Kidney (tissue), 13 donors: ENCODE measurements at regions not wholly inside any gene's neighbourhood (a gene's known extent, or its start where the extent isn't known, plus 50 kb on each side); places are given as distances from the start of the nearest gene placed in this dataset.

ENCODE experiments used
- DNase-seq, 5 donors: peaks; one replicate each; pipeline ENCODE4 v3.0.0-alpha.2; 2013 to 2020
- FAIRE-seq: peaks from 2 replicates; lab custom pipeline; 2012; peaks lifted over from hg19 to GRCh38; lab: Jason Lieb, UNC
- H3K27ac ChIP-seq, 2 donors: one replicate each; pipeline ENCODE4 v1.7.0; 2013; ENCODE audit warnings: low read depth in 2 of 2, low read length in 2 of 2, inconsistent platforms in 1 of 2
- H3K27me3 ChIP-seq: one replicate; pipeline ENCODE4 v1.7.1; 2013; ENCODE audit warnings: low read length, inconsistent platforms; ENCODE audit not compliant: control insufficient read depth, insufficient read depth
- H3K36me3 ChIP-seq, 3 donors: one replicate each; pipeline versions ENCODE4 v1.7.0 to v1.7.1; 2013; ENCODE audit warnings: low read length in 3 of 3, control low read depth in 1 of 3, inconsistent platforms in 1 of 3; ENCODE audit not compliant: insufficient read depth in 3 of 3, control insufficient read depth in 2 of 3
- H3K4me1 ChIP-seq, 3 donors: one replicate each; pipeline versions ENCODE4 v1.7.0 to v1.7.1; 2013; ENCODE audit warnings: low read length in 3 of 3, inconsistent platforms in 1 of 3, low read depth in 1 of 3; ENCODE audit not compliant: control insufficient read depth in 2 of 3, insufficient read depth in 2 of 3
- H3K4me3 ChIP-seq, 3 donors: one replicate each; pipeline versions ENCODE4 v1.7.0 to v1.8.1; 2013; ENCODE audit warnings: low read length in 3 of 3, control low read depth in 1 of 3, inconsistent platforms in 1 of 3
- H3K9ac ChIP-seq, 3 donors: one replicate each; pipeline versions ENCODE4 v1.7.0 to v1.7.1; 2013; ENCODE audit warnings: low read length in 3 of 3, control low read depth in 1 of 3, inconsistent platforms in 1 of 3
- H3K9me3 ChIP-seq, 3 donors: one replicate each; pipeline versions ENCODE4 v1.7.0 to v1.7.1; 2013; ENCODE audit warnings: low read length in 3 of 3, control low read depth in 1 of 3, inconsistent platforms in 1 of 3; ENCODE audit not compliant: control insufficient read depth in 2 of 3, insufficient read depth in 1 of 3
- CTCF ChIP-seq: IDR thresholded peaks from 3 replicates; pipeline ENCODE4 v1.5.1; 2012; ENCODE audit warnings: mild to moderate bottlenecking, moderate library complexity, borderline replicate concordance; ENCODE audit not compliant: insufficient read depth; ENCODE audit errors: extremely low read depth
- intact Hi-C: fragments of 100-400 bp; cut with DNase I; formaldehyde crosslinking; loops from one replicate; pipeline ENCODE4 v1.11.1; 2022
- donor health status: control.
- donor health status: control.
- donor health status: control.
- donor health status: control.
- donor health status: control.
- donor health status: DM: yes; HTN: yes; CAD: no.
- donor health status: Normal renal cell carcinoma (clear cell type).

GRCh38 chr15:37636736-37637135 is 297.7 kb upstream of the TMCO5A start:
- Histone ChIP-seq H3K9me3 (no peaks in the 10 kb centered on the region), H3K27me3 (no peaks in the 10 kb centered on the region), H3K4me3 (no peak overlapping the region), H3K9ac (no peak overlapping the region), H3K36me3 (no peaks in the 10 kb centered on the region), H3K4me1 (no peaks in the 10 kb centered on the region), H3K27ac (no peak overlapping the region)
- intact Hi-C loops: no loop called here
- DNase-seq (no peak), FAIRE-seq (no peak)
- no peak for TF ChIP-seq CTCF

- FAIRE-seq (no peak), DNase-seq (no peak)
- Histone ChIP-seq H3K4me1 (no peaks in the 10 kb centered on the region), H3K36me3 (no peaks in the 10 kb centered on the region), H3K27me3 (no peaks in the 10 kb centered on the region), H3K9me3 (no peaks in the 10 kb centered on the region), H3K27ac (no peak overlapping the region), H3K9ac (no peak overlapping the region), H3K4me3 (no peak overlapping the region)
- intact Hi-C loops: no loop called here
- no peak for TF ChIP-seq CTCF
Measured at GRCh38 chr15:37638116-37638515, 296.3 kb upstream of the TMCO5A start.

GRCh38 chr15:37638691-37639090 is 295.7 kb upstream of the TMCO5A start:
- DNase-seq: no peak
- intact Hi-C loops: no loop called here
- Histone ChIP-seq H3K9ac (no peak overlapping the region), H3K36me3 (no peaks in the 10 kb centered on the region), H3K4me1 (no peaks in the 10 kb centered on the region), H3K9me3 (no peaks in the 10 kb centered on the region), H3K27me3 (no peaks in the 10 kb centered on the region), H3K27ac (no peak overlapping the region), H3K4me3 (no peak overlapping the region)
- TF ChIP-seq CTCF: no peak
- FAIRE-seq: no peak
